ENCODE measurements at regions not wholly inside any gene's neighbourhood (a gene's known extent, or its start where the extent isn't known, plus 50 kb on each side); places are given as distances from the start of the nearest gene placed in this dataset.

- Mint-ChIP-seq H3K4me3 (ENCODE audit: unreplicated experiment) (no peak overlapping the region), H3K27ac (ENCODE audit: unreplicated experiment) (no peak overlapping the region), H3K4me1 (ENCODE audit: low read depth, unreplicated experiment) (peaks cover 1% of the 10 kb centered on the region), H3K36me3 (ENCODE audit: unreplicated experiment) (no peaks in the 10 kb centered on the region), H3K27me3 (ENCODE audit: unreplicated experiment) (no peaks in the 10 kb centered on the region), H3K9me3 (ENCODE audit: unreplicated experiment) (no peaks in the 10 kb centered on the region)
- no peak for DNase-seq
- TF ChIP-seq CTCF (IDR thresholded peaks at IDR 0.05; ENCODE audit: partially characterized antibody, unreplicated experiment): no peak
These were observed 817.8 kb downstream of the LRFN5 start for GRCh38 chr14:42424501-42424900.

GRCh38 chr14:42421377-42422078 lies 814.9 kb downstream of the LRFN5 start:
- H3K27me3 Mint-ChIP-seq (ENCODE audit: unreplicated experiment): no peaks in the 10 kb centered on the region
- H3K4me1 Mint-ChIP-seq (ENCODE audit: low read depth, unreplicated experiment): no peaks in the 10 kb centered on the region
- no peak overlapping the region for H3K27ac Mint-ChIP-seq (ENCODE audit: unreplicated experiment)
- H3K4me3 Mint-ChIP-seq (ENCODE audit: unreplicated experiment): no peak overlapping the region
- no peak for DNase-seq
- H3K9me3 Mint-ChIP-seq (ENCODE audit: unreplicated experiment): no peaks in the 10 kb centered on the region
- TF ChIP-seq CTCF (IDR thresholded peaks at IDR 0.05; ENCODE audit: partially characterized antibody, unreplicated experiment): no peak
- H3K36me3 Mint-ChIP-seq (ENCODE audit: unreplicated experiment): no peaks in the 10 kb centered on the region

- H3K27me3 Mint-ChIP-seq (ENCODE audit: unreplicated experiment): no peaks in the 10 kb centered on the region
- H3K36me3 Mint-ChIP-seq (ENCODE audit: unreplicated experiment): no peaks in the 10 kb centered on the region
- H3K4me3 Mint-ChIP-seq (ENCODE audit: unreplicated experiment): no peak overlapping the region
- DNase-seq: no peak
- TF ChIP-seq CTCF (IDR thresholded peaks at IDR 0.05; ENCODE audit: partially characterized antibody, unreplicated experiment): no peak
- no peak overlapping the region for H3K27ac Mint-ChIP-seq (ENCODE audit: unreplicated experiment)
- H3K9me3 Mint-ChIP-seq (ENCODE audit: unreplicated experiment): no peaks in the 10 kb centered on the region
- H3K4me1 Mint-ChIP-seq (ENCODE audit: low read depth, unreplicated experiment): no peaks in the 10 kb centered on the region
These were observed 813.4 kb downstream of the LRFN5 start for GRCh38 chr14:42420071-42420470.

GRCh38 chr14:42407153-42407552 lies 800.5 kb downstream of the LRFN5 start:
- H3K9me3 Mint-ChIP-seq (ENCODE audit: unreplicated experiment): no peaks in the 10 kb centered on the region
- H3K4me1 Mint-ChIP-seq (ENCODE audit: low read depth, unreplicated experiment): no peaks in the 10 kb centered on the region
- H3K27me3 Mint-ChIP-seq (ENCODE audit: unreplicated experiment): no peaks in the 10 kb centered on the region
- H3K27ac Mint-ChIP-seq (ENCODE audit: unreplicated experiment): no peak overlapping the region
- DNase-seq: no peak
- H3K4me3 Mint-ChIP-seq (ENCODE audit: unreplicated experiment): no peak overlapping the region
- no peaks in the 10 kb centered on the region for H3K36me3 Mint-ChIP-seq (ENCODE audit: unreplicated experiment)
- no peak for TF ChIP-seq CTCF (IDR thresholded peaks at IDR 0.05; ENCODE audit: partially characterized antibody, unreplicated experiment)

GRCh38 chr14:42391146-42391834 lies 784.6 kb downstream of the LRFN5 start:
- Mint-ChIP-seq H3K27ac (ENCODE audit: unreplicated experiment) (no peak overlapping the region), H3K36me3 (ENCODE audit: unreplicated experiment) (no peaks in the 10 kb centered on the region), H3K4me3 (ENCODE audit: unreplicated experiment) (no peak overlapping the region), H3K4me1 (ENCODE audit: low read depth, unreplicated experiment) (no peaks in the 10 kb centered on the region), H3K9me3 (ENCODE audit: unreplicated experiment) (no peaks in the 10 kb centered on the region), H3K27me3 (ENCODE audit: unreplicated experiment) (no peaks in the 10 kb centered on the region)
- no peak for DNase-seq
- no peak for TF ChIP-seq CTCF (IDR thresholded peaks at IDR 0.05; ENCODE audit: partially characterized antibody, unreplicated experiment)
